VCaP (cell line): ENCODE measurements at regions not wholly inside any gene's neighbourhood (a gene's known extent, or its start where the extent isn't known, plus 50 kb on each side); places are given as distances from the start of the nearest gene placed in this dataset.

Experiments used
- H3K27ac ChIP-seq: fragments of 450-650 bp; 2 replicates; pipeline ENCODE4 v1.5.1; 2017
- TF ChIP-seq, protein P1 (sequence below): fragments of 450-650 bp; conservative IDR thresholded peaks from 2 replicates; pipeline ENCODE4 v1.5.1; 2017; ENCODE audit warnings: mild to moderate bottlenecking, moderate library complexity

DNA sequence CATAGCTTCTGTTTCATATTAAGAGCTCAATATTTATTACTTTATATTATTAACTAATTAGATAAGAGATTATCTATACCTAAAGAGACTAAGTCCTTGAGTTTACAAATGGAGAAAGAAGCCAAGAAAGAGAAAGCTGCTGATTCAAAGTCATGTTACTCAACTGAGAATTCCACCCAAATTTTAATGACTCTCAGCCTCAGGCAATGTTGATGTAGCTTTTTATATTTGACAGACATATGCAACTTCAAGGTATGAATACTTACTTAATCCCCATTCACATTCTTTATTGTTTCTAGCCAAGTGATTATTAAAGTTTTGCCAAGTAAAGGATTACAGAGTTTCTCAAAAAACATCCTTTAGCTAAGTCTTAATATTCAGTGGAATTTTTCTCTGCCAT is 527.5 kb upstream of the NMUR2 start:
- no peak overlapping the region for H3K27ac ChIP-seq
- TF ChIP-seq, protein P1, sequence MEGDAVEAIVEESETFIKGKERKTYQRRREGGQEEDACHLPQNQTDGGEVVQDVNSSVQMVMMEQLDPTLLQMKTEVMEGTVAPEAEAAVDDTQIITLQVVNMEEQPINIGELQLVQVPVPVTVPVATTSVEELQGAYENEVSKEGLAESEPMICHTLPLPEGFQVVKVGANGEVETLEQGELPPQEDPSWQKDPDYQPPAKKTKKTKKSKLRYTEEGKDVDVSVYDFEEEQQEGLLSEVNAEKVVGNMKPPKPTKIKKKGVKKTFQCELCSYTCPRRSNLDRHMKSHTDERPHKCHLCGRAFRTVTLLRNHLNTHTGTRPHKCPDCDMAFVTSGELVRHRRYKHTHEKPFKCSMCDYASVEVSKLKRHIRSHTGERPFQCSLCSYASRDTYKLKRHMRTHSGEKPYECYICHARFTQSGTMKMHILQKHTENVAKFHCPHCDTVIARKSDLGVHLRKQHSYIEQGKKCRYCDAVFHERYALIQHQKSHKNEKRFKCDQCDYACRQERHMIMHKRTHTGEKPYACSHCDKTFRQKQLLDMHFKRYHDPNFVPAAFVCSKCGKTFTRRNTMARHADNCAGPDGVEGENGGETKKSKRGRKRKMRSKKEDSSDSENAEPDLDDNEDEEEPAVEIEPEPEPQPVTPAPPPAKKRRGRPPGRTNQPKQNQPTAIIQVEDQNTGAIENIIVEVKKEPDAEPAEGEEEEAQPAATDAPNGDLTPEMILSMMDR = no peak

DNA sequence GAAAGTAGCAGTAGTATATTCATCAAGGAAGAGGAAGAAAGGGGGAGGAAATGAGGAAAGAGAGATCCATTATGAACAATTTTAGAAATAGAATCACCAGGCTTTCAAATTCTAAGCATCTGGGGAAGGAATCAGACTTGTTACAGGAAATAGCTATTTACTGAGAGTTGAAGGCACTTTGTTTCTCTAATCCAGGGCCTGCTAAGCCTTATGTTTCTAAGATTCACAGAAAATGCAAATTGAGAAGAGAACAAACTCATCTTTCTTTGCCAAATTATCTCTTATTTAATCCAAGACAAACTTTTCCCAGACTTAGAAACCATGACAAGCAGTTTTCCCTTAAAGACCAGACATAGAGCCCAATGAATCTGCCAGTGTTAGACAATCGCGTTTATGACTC is 528.0 kb upstream of the NMUR2 start:
- no peak overlapping the region for H3K27ac ChIP-seq
- TF ChIP-seq, protein P1 = no peak

DNA sequence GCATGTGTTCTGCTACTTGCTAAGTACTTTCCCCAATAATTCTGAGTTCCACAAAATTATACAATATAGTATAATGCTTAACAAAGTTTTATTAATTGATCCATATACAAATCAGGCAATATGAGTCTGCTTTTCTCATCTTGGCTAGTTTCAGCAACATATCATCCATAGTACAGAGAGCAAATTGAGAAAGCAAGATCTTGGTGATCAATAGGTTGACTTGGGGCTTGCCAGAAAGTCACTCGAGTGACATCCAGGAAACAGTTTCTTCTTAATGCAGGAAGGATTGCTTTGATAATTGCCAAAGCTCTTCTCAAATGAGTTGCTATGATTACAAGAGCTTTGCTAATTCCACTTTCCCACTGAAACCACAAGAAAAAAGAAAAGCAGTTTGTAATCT is 533.6 kb upstream of the NMUR2 start:
- TF ChIP-seq, protein P1 = no peak
- no peak overlapping the region for H3K27ac ChIP-seq

DNA sequence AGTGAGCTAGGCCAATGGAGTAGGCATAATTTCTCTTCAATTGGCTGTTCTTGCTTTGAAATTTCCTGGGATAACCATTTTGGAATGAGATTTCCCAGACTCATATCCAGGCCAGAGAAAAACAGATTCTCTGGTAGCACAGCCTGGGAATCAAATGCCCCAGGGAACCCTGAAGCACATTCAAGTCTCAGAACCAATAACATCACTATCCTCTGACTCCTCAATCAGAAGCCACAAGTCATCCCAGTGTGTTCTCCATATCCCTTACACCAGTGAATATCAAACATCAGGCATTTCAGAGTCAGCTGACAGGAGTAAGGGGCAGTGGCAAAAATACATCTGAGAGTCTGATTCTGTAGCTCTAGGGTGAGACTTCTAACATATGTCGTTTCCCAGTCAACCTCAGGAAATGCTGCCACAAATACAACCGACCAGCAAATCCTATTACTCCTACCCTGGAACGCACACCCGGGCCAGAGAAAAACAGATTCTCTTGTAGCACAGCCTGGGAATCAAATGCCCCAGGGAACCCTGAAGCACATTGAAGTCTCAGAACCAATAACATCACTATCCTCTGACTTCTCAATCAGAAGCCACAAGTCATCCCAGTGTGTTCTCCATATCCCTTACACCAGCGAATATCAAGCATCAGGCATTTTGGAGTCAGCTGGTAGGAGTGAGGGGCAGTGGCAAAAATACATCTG is 537.7 kb upstream of the NMUR2 start:
- no peak overlapping the region for H3K27ac ChIP-seq
- TF ChIP-seq, protein P1 = no peak

DNA sequence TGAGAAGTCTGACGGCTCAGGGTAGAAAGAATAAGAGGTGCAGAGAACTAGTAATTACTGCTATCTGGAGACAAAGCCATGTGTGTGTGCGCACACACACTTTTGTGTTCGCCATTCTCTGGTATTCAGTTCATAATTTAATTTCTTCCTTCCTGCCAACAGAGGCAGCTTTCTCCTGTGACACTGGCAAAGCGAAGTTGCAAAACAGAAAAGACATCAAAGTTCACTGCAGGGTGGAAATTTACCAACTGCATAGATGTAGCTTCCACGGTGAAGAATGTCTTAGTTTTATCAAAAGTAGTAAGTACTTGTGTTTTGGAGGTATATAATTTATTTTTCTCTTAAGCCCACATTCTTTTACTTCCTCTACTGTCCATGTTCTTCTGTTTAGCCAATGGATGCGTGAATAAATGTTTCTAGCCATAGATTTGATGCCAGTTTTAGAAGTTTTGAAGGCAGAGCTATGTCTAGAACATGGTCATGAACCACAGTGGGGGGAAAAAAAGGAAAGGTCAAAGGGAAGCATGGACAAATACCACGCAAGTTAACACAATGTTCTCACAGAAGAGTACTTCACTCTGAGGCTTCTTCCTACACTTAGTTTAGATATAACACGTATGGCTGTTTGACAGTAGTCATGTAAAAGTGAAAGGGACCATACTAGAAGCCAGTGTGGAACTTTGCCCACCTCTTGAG is 536.5 kb upstream of the GRIA1 start:
- TF ChIP-seq, protein P1 = no peak
- H3K27ac ChIP-seq = no peak overlapping the region

DNA sequence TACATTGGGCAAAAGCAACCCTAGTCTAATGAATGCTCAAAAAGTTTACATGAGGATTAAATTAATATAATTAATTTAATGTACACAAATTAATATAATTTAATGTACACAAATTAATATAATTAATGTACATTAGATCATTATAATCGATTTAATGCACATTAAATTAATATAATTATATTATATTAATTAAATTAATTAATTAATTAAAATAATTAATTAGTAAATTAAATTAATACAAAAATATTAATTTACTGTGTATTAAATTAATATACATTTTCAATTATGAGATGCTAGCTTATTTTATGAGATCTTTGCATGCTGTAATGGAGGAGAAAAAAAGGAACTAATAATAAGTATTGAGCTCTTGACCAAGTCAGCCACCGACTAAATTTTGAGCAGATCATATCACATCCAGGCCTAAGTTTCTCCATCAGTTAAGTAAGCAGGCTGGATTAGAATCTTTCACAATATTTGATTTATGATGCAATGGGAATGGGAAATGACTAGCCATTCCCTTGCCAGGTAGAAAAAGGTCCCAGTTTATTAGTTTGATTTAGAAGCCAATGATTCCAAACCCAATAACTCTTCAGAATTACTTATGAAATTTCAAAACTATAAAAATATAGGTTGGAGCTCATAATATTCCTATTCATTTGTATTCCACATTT is 533.4 kb upstream of the GRIA1 start:
- TF ChIP-seq, protein P1 = no peak
- H3K27ac ChIP-seq = no peak overlapping the region

DNA sequence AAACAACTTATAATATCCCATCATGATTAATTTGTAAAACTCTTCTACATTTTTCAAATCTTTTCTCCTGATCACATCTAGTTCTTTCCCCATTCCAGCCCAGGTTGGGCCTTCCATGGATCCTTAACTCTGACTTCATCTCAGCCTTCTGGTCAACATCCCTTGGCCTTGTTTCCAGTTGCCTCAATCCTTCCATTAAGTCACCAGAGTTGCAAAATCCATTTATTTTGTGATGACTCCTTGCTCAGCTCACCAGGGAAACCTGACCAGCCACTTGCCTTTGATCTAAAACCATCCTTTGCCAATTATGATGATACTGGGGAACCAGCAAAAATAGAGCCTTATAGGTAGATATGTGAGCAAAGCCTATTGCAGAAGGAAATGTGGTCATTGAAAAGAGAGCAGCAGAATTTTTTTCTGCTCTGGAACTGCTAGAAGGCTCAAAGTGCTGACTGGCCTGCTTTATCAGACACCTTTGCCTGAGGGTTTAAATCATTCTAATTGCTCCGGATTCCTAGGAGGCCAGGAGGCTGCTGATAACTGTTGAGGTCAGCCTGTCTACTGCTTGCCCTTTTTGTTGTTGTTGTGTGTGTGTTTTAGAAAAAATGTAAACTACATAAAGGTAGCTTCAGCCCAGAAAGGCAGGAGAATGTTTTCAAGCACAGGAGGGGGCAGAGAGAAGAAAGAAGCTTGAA is 512.2 kb upstream of the GRIA1 start:
- TF ChIP-seq, protein P1 = no peak
- H3K27ac ChIP-seq = no peak overlapping the region
